K562 (cell line): ENCODE measurements at regions not wholly inside any gene's neighbourhood (a gene's known extent, or its start where the extent isn't known, plus 50 kb on each side); places are given as distances from the start of the nearest gene placed in this dataset.

Experiments used
- CTCF ChIP-seq, 3 experiments: IDR thresholded peaks in 2 of 3; conservative IDR thresholded peaks in 1 of 3; 2 replicates each; pipeline ENCODE4 v1.5.1; 2011 to 2012; ENCODE audit warnings: low read length in 3 of 3, mild to moderate bottlenecking in 3 of 3, control low read depth in 2 of 3, improper control_type of control experiment in 1 of 3, inconsistent platforms in 1 of 3, low read depth in 1 of 3, mixed read lengths in 1 of 3, moderate library complexity in 1 of 3; ENCODE audit not compliant: insufficient read depth in 2 of 3
- MAX ChIP-seq: sonication (generic); formaldehyde crosslinking; IDR thresholded peaks from 2 replicates; pipeline ENCODE4 v1.9.0; 2022; ENCODE audit warnings: mild to moderate bottlenecking, missing genetic modification reagents
- ZNF668 ChIP-seq: fragments of 250-450 bp; sonication (Bioruptor Pico); IDR thresholded peaks from 2 replicates; pipeline ENCODE4 v1.8.0; 2022; ENCODE audit warnings: mild to moderate bottlenecking, inconsistent platforms

- TF ChIP-seq ZNF668 (CRISPR knock-in tag) (no peak), CTCF (IDR thresholded peaks at IDR 0.05 in 2 of 3, conservative IDR thresholded peaks at IDR 0.05 in 1 of 3; ENCODE audit: insufficient read depth in 2 of 3, low read depth in 1 of 3, low read length in 3 of 3) (no peak), MAX (CRISPR knock-in tag) (no peak)
These were observed 462.8 kb downstream of the FAM181B start for GRCh38 chr11:82270870-82271269.
